ENCODE measurements at regions not wholly inside any gene's neighbourhood (a gene's known extent, or its start where the extent isn't known, plus 50 kb on each side); places are given as distances from the start of the nearest gene placed in this dataset.

DNA sequence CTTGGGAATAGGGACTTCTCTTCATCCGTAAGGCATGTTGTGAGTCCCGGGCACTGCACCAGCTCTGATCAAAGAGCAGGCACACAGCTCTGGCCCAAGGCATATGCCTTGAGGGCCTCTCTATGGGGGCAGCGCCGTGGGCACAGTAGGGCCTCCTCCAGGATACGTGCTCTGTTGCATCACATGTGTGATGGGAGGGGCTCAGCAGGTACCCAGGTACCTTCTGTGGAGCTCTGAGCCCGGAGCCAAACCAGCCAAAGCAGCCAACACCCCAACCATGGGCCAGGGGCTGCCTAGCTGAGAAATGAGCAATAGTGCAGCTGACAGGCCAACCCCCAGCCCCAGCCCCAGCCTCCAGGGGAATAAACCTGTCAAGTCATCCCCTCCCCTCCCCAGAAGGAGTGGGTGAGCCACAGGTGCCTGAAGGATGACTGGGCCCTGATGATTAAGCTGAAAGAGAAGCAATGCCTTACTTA, 79.7 kb upstream of the SHISAL1 start:
- Mint-ChIP-seq H3K27me3 (peaks cover 13% of the 10 kb centered on the region), H3K36me3 (no peaks in the 10 kb centered on the region), H3K9me3 (ENCODE audit: low read depth) (no peaks in the 10 kb centered on the region), H3K4me1 (no peaks in the 10 kb centered on the region), H3K27ac (no peak overlapping the region), H3K4me3 (no peak overlapping the region)
- CTCF ChIA-PET = interaction anchor here (1.2 kb wide), 1 partner anchor 311 kb away, joined by 3 read pairs; no protein-coding TSS in a partner anchor
- ATAC-seq (no peak), DNase-seq (no peak)

DNA sequence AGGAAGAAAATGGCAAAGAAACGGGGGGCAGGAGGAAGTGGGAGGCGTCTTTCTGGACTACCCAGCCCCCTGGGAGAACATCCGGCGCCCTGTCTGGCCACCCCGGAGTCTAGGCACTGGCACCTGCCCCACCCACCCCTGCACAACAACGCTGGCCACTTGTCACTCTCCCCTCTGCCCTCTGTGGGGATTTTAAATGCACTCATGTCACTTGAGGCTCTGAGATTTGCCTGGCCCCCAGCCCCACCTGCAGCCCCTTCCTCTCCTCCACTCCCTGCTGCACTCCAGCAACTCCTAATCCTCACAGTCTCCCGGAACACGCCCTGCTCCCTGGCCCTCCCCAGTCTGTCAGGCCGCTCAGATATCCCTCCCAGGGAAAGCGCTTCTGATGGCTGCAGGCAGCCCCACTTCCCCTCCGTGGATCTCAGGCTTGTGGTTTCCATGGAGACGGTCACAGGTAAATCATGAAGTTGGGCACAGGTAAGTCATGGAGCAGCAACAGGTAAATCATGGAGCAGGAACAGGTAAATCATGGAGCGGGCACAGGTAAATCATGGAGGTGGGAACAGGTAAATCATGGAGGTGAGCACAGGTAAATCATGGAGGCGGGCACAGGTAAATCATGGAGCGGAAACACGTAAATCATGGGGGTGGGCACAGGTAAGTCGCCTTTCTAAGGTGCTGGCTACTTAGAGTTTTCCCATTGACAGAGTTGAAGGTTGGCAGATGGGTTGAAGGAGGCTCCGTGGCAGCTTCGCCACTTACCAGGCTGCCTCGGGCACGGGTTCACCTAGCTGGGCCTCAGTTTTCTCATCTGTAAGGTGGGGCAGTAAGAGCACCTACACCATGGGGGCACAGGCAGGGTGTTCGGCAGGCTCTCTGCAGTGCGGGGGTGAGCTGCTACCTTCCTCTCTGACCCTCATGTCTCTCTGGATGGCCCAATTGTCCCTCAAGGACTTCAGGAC, 79.0 kb upstream of the SHISAL1 start:
- Mint-ChIP-seq H3K27ac (no peak overlapping the region), H3K36me3 (no peaks in the 10 kb centered on the region), H3K4me1 (no peaks in the 10 kb centered on the region), H3K9me3 (ENCODE audit: low read depth) (no peaks in the 10 kb centered on the region), H3K4me3 (no peak overlapping the region), H3K27me3 (peaks cover 16% of the 10 kb centered on the region)
- no peak for DNase-seq
- ATAC-seq = no peak
- CTCF ChIA-PET = interaction anchor here (1.2 kb wide), 1 partner anchor 310 kb away, joined by 3 read pairs; no protein-coding TSS in a partner anchor

DNA sequence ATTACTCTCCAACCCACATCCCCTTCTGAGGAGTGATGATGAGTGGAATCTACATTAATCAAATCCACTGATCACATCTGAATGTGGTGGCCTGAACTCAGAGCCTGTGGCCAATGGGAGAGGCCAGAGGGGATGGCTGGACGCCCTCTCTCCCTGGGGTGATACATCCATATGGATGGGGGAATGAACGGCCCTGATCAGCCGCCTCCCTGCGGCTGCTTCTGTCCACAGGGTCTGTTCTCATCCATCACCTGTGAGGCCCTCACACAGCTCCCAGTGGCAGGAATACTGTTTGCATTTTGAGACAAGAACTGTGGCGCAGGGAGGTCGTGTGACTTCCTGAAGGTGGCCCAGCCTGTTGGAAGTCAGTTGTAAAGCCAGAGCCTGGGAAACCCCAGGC, 78.3 kb upstream of the SHISAL1 start:
- CTCF ChIA-PET = no interaction called here
- no peak overlapping the region for H3K27ac Mint-ChIP-seq
- no peak for DNase-seq

DNA sequence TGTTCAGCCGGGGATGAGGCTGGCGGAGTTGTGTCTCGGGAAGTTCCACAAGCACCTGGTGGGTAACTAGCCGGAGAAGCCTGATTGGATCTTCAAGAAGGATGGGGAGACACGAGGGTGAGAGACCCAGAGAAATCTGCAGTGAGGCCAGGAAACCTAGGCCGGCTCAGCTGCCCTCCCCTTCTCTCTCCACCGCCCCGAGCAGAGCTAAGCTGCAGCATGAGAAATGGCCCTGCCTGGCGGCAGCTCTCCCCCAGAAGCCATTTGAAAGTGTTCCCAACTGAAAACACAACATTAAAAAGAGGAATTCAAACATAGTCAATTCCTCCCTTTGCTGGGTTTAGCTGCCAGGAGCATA, 77.8 kb upstream of the SHISAL1 start:
- peaks cover 19% of the 10 kb centered on the region for H3K27me3 Mint-ChIP-seq
- H3K27ac Mint-ChIP-seq = no peak overlapping the region
- H3K4me3 Mint-ChIP-seq = no peak overlapping the region
- ATAC-seq (no peak), DNase-seq (no peak)
- CTCF ChIA-PET = no interaction called here
- no peaks in the 10 kb centered on the region for H3K4me1 Mint-ChIP-seq
- H3K9me3 Mint-ChIP-seq (ENCODE audit: low read depth) = no peaks in the 10 kb centered on the region
- no peaks in the 10 kb centered on the region for H3K36me3 Mint-ChIP-seq

More for the DNA sequence above, 78.3 kb upstream of the SHISAL1 start:
- H3K4me1 Mint-ChIP-seq = no peaks in the 10 kb centered on the region
- peaks cover 19% of the 10 kb centered on the region for H3K27me3 Mint-ChIP-seq
- no peak overlapping the region for H3K4me3 Mint-ChIP-seq
- no peaks in the 10 kb centered on the region for H3K36me3 Mint-ChIP-seq
- no peaks in the 10 kb centered on the region for H3K9me3 Mint-ChIP-seq (ENCODE audit: low read depth)
- ATAC-seq = no peak

DNA sequence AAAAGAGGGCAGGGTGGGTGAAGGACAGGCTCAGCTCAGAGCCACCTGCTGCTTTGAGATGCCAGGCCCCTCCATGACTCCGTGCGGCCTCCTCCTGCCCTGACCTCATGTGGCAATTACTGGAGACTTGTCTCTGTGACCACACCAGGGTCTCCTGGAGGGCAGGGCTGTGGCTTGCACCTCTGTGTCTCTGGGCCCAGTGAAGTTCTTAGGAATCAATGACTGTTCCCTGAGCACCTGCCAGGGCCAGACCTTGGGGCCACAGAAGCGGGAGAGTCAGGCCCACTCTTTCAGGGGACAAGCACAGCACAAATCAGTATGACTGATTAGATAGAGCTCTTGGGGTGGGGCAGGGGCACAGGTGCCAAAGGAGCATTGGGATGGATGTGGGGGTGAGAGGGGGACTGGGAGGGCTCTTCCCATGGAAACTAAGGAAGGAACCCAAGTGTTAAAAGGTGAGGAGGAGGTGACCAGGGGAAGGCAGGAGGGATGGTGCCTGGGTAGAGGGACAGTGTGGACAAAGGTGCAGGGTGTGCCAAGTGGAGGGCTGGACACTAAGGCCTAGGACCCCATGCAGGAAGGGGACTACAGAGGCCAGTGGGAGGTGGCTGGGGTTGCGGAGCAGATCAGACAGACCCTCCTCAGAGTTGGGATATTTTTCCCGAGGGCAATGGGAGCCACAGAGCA, 77.3 kb upstream of the SHISAL1 start:
- no peak for DNase-seq
- H3K4me1 Mint-ChIP-seq = no peaks in the 10 kb centered on the region
- no peak overlapping the region for H3K4me3 Mint-ChIP-seq
- H3K36me3 Mint-ChIP-seq = no peaks in the 10 kb centered on the region
- ATAC-seq = no peak
- peaks cover 19% of the 10 kb centered on the region for H3K27me3 Mint-ChIP-seq
- CTCF ChIA-PET = no interaction called here
- no peaks in the 10 kb centered on the region for H3K9me3 Mint-ChIP-seq (ENCODE audit: low read depth)
- no peak overlapping the region for H3K27ac Mint-ChIP-seq

DNA sequence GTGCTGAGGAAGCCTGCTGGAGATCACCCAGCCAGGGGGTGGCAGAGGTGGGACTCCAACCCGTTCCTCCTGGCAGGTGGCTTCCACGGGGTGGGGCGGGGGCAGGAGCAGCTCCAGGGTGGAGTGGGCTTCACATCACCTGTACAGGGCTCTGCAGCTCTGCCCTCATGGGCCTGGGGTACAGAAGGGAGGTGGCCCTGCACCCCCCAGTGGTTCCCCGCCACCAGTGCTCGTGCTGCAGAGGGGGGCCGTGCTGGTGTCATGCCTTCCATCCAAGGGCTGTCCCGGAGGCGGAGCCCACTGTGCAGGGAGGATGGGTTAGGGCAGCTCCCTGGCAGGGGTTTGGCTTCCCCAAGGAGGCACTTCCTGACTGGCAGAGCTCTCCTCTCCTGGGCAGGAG, 76.4 kb upstream of the SHISAL1 start:
- Mint-ChIP-seq H3K27me3 (peaks cover 19% of the 10 kb centered on the region), H3K4me1 (no peaks in the 10 kb centered on the region), H3K36me3 (no peaks in the 10 kb centered on the region), H3K27ac (no peak overlapping the region), H3K9me3 (ENCODE audit: low read depth) (no peaks in the 10 kb centered on the region), H3K4me3 (no peak overlapping the region)
- ATAC-seq (no peak), DNase-seq (no peak)
- CTCF ChIA-PET = no interaction called here

DNA sequence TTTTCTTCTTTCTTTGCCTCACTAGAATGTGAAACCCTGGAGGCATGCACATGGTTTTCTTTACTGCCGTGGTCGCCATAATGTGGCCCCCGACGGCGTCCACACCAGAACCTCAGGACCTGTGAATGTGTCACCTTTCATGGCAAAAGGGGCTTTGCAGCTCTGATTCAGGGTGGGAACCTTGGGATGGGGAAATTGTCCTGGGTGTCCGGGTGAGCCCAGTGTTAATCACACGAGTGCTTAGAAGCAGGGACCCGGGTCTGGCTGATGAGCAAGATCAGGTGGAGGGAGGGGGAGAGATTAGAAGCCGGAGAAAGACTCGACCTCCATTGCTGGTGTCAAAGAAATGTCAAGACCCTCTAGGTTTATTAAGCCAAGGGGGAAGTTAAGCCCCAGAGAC, 74.7 kb upstream of the SHISAL1 start:
- no peak for ATAC-seq
- Mint-ChIP-seq H3K4me3 (no peak overlapping the region), H3K27me3 (peaks cover 15% of the 10 kb centered on the region), H3K4me1 (no peaks in the 10 kb centered on the region), H3K27ac (no peak overlapping the region), H3K9me3 (ENCODE audit: low read depth) (no peaks in the 10 kb centered on the region), H3K36me3 (no peaks in the 10 kb centered on the region)
- DNase-seq = no peak
- CTCF ChIA-PET = no interaction called here

DNA sequence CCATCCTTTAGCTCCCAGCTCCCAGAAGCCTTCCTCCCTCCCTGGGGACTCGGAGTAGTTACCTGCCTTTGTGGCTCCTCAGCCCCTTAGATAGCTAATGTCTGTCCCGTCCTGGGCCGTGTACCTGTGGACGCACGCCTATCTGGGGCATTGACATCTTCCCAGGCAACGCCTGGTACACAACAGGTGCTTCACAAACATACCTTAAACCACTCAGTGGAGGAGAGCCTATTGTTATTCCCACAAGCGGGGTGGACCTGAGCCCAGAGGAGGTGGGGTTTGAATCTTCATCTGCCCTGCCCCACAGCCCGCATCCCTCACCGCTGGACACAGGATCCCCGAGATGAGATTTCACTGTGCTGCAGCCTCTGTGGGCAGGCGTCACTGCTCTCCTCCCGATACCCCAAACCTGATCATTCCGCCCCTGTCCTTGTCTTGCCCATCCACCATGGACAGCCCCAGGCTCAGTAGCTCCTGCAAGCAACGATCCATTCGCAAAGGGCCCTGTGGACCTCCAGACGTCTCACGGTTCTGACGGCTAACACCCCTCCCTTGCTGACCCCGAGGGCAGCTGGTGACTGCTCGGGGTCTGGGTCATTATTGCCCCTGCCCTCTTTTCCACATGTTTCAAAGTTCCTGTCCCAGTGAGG, 73.8 kb upstream of the SHISAL1 start:
- CTCF ChIA-PET = no interaction called here
- no peak for ATAC-seq
- H3K4me3 Mint-ChIP-seq = no peak overlapping the region

DNA sequence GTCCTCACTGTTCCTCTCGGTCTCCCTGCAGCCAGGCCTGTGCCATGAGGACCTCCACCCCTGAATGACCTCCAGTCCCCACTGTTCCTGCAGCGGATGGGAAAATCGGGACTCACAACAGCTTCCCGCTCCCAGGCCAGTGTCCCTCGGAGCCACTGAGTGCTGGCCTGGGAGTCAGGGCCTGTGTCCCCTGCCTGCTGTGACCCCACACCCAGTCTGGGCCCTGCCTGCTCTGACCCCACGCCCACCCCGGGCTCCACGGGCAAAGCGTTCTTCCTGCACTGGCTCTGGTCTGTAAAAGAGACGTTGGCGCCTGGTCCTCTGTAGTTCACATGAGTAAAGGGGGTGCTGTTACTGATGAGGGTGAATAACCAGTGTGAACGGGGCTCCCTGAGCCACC, 73.0 kb upstream of the SHISAL1 start:
- H3K36me3 Mint-ChIP-seq = no peaks in the 10 kb centered on the region
- no peak for ATAC-seq
- no peaks in the 10 kb centered on the region for H3K9me3 Mint-ChIP-seq (ENCODE audit: low read depth)
- H3K27me3 Mint-ChIP-seq = peaks cover 15% of the 10 kb centered on the region
- no peak overlapping the region for H3K27ac Mint-ChIP-seq
- no peak for DNase-seq
- H3K4me1 Mint-ChIP-seq = no peaks in the 10 kb centered on the region
- CTCF ChIA-PET = no interaction called here
- H3K4me3 Mint-ChIP-seq = no peak overlapping the region

More for the DNA sequence above, 73.8 kb upstream of the SHISAL1 start:
- Mint-ChIP-seq H3K27ac (no peak overlapping the region), H3K27me3 (peaks cover 15% of the 10 kb centered on the region), H3K36me3 (no peaks in the 10 kb centered on the region), H3K9me3 (ENCODE audit: low read depth) (no peaks in the 10 kb centered on the region), H3K4me1 (no peaks in the 10 kb centered on the region)
- DNase-seq = no peak

DNA sequence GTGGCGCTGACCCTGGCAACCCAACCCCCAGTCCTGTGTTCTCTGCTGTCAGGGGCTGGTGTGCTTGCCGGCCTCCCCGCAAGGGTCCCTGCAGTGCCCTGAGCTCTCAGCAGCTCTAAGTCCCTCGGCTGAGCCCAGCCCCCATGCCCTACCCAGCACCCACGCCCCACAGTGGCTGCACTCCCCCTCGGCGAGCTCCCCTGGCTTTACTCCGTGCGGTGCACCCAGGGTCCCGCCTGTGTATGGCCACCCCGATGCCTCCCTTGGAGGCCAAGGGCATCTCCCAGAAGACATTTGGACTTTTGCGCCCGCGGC, 72.5 kb upstream of the SHISAL1 start:
- ATAC-seq = no peak
- DNase-seq = no peak
- Mint-ChIP-seq H3K27me3 (peaks cover 15% of the 10 kb centered on the region), H3K27ac (no peak overlapping the region), H3K36me3 (no peaks in the 10 kb centered on the region), H3K4me3 (no peak overlapping the region), H3K9me3 (ENCODE audit: low read depth) (no peaks in the 10 kb centered on the region), H3K4me1 (no peaks in the 10 kb centered on the region)
- CTCF ChIA-PET = no interaction called here

DNA sequence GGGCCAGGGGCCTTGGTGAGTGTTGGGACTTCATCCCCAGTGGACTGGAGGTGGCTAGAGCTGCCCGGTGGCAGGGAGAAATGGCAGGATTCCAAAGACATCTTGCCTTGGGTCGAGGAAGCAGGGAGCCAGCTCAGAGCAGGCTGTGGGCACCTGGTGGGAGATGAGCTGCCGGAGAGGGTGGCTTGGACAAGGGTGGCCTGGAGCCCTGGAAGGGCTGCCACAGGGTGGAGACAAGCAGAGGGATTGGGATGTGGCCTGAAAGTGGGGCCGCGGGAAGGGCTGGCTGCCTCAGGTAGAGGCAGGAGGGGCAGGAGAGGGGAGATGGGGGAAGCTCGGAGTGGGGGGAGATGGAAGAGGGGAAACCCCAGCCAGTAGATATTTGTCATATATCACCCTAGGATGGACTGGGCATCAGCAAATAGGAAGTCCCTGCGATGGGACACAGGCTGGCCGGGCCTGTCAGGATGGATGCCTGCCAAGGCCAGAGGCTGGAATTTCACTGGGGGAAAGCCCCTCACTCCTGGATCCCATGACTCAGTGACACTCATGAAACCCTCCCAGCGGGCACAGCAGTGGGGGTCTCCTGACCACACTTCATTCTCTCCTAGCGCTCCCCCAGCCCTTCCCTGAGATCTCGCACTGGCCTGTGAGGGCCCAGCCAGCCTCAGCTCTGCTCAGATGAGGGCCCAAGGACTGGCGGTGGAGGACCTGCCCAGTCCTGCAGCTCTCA, 72.0 kb upstream of the SHISAL1 start:
- CTCF ChIA-PET = no interaction called here
- no peaks in the 10 kb centered on the region for H3K9me3 Mint-ChIP-seq (ENCODE audit: low read depth)
- H3K4me3 Mint-ChIP-seq = no peak overlapping the region
- no peaks in the 10 kb centered on the region for H3K36me3 Mint-ChIP-seq
- no peak for DNase-seq
- no peak for ATAC-seq
- H3K27ac Mint-ChIP-seq = no peak overlapping the region
- no peaks in the 10 kb centered on the region for H3K4me1 Mint-ChIP-seq
- H3K27me3 Mint-ChIP-seq = peaks cover 15% of the 10 kb centered on the region

DNA sequence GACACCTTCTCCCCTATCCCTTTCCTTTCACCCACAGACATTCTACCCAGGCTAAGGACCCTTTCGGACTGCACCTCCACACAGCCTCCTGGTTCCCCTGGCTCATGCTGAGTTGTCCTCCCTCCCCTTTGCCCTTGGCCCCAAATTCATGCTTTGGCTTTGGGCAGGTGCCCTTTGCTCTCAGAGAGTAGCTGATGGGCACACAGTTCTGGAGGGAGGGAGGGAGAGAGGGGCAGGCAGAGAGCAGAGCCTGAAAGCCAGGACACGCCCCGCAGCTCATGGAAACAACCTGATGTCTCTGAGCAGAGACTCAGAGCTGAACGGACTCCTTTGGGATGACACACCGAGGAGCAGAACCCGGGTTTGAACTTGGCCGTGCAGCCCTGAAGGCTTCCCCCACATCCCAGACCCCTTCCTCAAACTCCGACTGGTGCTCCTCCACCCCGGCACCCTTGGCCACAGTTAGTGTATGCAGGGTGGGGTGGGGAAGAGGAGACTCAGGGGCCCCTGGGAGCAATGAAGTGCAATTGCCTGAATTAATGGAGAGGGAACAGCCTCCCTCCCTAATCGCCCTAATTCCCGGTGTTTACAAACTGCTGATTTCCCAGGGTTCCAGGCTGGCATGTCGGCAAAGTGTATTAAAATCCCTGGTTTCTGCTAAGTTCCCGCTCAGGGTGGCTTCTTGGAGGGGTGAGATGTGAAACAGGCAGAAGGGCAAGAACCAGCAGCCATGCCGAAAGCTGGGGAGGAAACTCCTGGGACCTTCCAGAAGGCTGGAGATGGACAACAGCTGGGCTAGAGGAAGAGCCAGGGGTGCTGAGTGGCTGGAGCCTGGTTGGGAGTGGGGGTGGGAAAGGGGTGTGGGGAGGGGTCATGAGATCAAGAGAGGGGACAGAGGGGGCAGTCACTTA, 71.2 kb upstream of the SHISAL1 start:
- Mint-ChIP-seq H3K9me3 (ENCODE audit: low read depth) (no peaks in the 10 kb centered on the region), H3K27ac (no peak overlapping the region), H3K4me3 (no peak overlapping the region), H3K36me3 (no peaks in the 10 kb centered on the region), H3K4me1 (no peaks in the 10 kb centered on the region), H3K27me3 (peaks cover 15% of the 10 kb centered on the region)
- DNase-seq (no peak), ATAC-seq (no peak)
- CTCF ChIA-PET = interaction anchor here (0.9 kb wide), 1 partner anchor 50 kb away, joined by 3 read pairs; no protein-coding TSS in a partner anchor

Data from activated CD8-positive, alpha-beta memory T cell treated with anti-CD3 and anti-CD28 coated beads, Interleukin-2, amount 10 ng/mL, durations not matched to agents 7 days and 5 days (primary cell).